Prostate gland (tissue), 2 donors: ENCODE measurements at regions not wholly inside any gene's neighbourhood (a gene's known extent, or its start where the extent isn't known, plus 50 kb on each side); places are given as distances from the start of the nearest gene placed in this dataset.

Experiments used
- DNase-seq: peaks from one replicate; pipeline ENCODE4 v3.0.0-alpha.2; 2019; ENCODE audit warnings: low spot score
- H3K27ac ChIP-seq, 2 donors: fragments of 200-600 bp; sonication (generic); 2 replicates each; pipeline ENCODE4 v1.5.1; 2017 to 2019
- H3K27me3 ChIP-seq: fragments of 200-600 bp; sonication (generic); replicated peaks from 2 replicates; pipeline ENCODE4 v1.5.1; 2019; ENCODE audit not compliant: insufficient read depth
- H3K36me3 ChIP-seq, 2 donors: fragments of 200-600 bp; sonication (generic); 1 replicate in 1 of 2; 2 replicates in 1 of 2; pipeline versions ENCODE4 v1.5.1 to v1.8.1; 2017 to 2019
- H3K4me1 ChIP-seq: fragments of 200-600 bp; sonication (generic); replicated peaks from 2 replicates; pipeline ENCODE4 v1.5.1; 2019
- H3K4me3 ChIP-seq, 2 donors: fragments of 200-600 bp; sonication (generic); 2 replicates each; pipeline ENCODE4 v1.5.1; 2017 to 2019
- H3K9me3 ChIP-seq: fragments of 200-600 bp; sonication (generic); 2 replicates; pipeline ENCODE4 v1.5.1; 2017
- CTCF ChIP-seq, 4 experiments: fragments of 200-600 bp in 2 of 4; fragments of 450-650 bp in 2 of 4; sonication (generic) in 2 of 4; IDR thresholded peaks; 1 replicate in 3 of 4; 2 replicates in 1 of 4; pipeline ENCODE4 v1.5.1; 2016 to 2019; ENCODE audit warnings: antibody characterized with exemption in 4 of 4, mild to moderate bottlenecking in 2 of 4, moderate library complexity in 2 of 4
- POLR2A ChIP-seq: fragments of 450-650 bp; IDR thresholded peaks from one replicate; pipeline ENCODE4 v1.6.1; 2016; ENCODE audit warnings: antibody characterized with exemption, mild to moderate bottlenecking
- POLR2AphosphoS5 ChIP-seq: sonication (generic); formaldehyde crosslinking; IDR thresholded peaks from one replicate; pipeline ENCODE4 v1.6.1; 2017; ENCODE audit warnings: antibody characterized with exemption
- WGBS: methylation state at CpG from one replicate; pipeline ENCODE4 v1.1.5; 2018; 5-methylcytosine and 5-hydroxymethylcytosine counted together
- intact Hi-C: fragments of 100-400 bp; cut with DNase I; formaldehyde crosslinking; loops from one replicate; pipeline ENCODE4 v1.14.2; 2022

GRCh38 chr14:95021588-95021987, 135.7 kb downstream of the DICER1 start:
- Histone ChIP-seq H3K27me3 (no peaks in the 10 kb centered on the region), H3K36me3 (no peaks in the 10 kb centered on the region), H3K9me3 (no peaks in the 10 kb centered on the region), H3K4me1 (no peaks in the 10 kb centered on the region), H3K27ac (no peak overlapping the region), H3K4me3 (no peak overlapping the region)
- intact Hi-C loops, result no loop called here
- DNase-seq, result no peak
- TF ChIP-seq CTCF (IDR thresholded peaks at IDR 0.05) (no peak), POLR2A (no peak), POLR2AphosphoS5 (no peak)
- WGBS, result 93% methylated on average over 2 of the region's 2 CpGs

- intact Hi-C loops, result no loop called here
- Histone ChIP-seq H3K4me1 (no peaks in the 10 kb centered on the region), H3K27me3 (no peaks in the 10 kb centered on the region), H3K36me3 (no peaks in the 10 kb centered on the region), H3K27ac (no peak overlapping the region), H3K4me3 (no peak overlapping the region), H3K9me3 (no peaks in the 10 kb centered on the region)
- DNase-seq, result no peak
- TF ChIP-seq POLR2AphosphoS5 (no peak), POLR2A (no peak), CTCF (IDR thresholded peaks at IDR 0.05) (no peak)
- WGBS, result 65% methylated on average over 4 of the region's 4 CpGs
Measured at GRCh38 chr14:95018821-95019220, 138.5 kb downstream of the DICER1 start.

GRCh38 chr14:95015046-95015445, 142.3 kb downstream of the DICER1 start:
- no peak overlapping the region for H3K4me3 ChIP-seq
- no peak overlapping the region for H3K27ac ChIP-seq
- no peaks in the 10 kb centered on the region for H3K36me3 ChIP-seq
- no peaks in the 10 kb centered on the region for H3K4me1 ChIP-seq
- 100% methylated on average over 1 of the region's 1 CpG for WGBS
- no peaks in the 10 kb centered on the region for H3K9me3 ChIP-seq
- no peak for DNase-seq
- intact Hi-C loops, result no loop called here
- H3K27me3 ChIP-seq, result no peaks in the 10 kb centered on the region
- TF ChIP-seq CTCF (IDR thresholded peaks at IDR 0.05) (no peak), POLR2AphosphoS5 (no peak), POLR2A (no peak)

GRCh38 chr14:95014036-95014435, 143.3 kb downstream of the DICER1 start:
- H3K9me3 ChIP-seq, result no peaks in the 10 kb centered on the region
- no peak for DNase-seq
- intact Hi-C loops, result no loop called here
- TF ChIP-seq POLR2AphosphoS5 (no peak), CTCF (IDR thresholded peaks at IDR 0.05) (no peak), POLR2A (no peak)
- no peaks in the 10 kb centered on the region for H3K4me1 ChIP-seq
- H3K4me3 ChIP-seq, result no peak overlapping the region
- H3K36me3 ChIP-seq, result no peaks in the 10 kb centered on the region
- no peaks in the 10 kb centered on the region for H3K27me3 ChIP-seq
- H3K27ac ChIP-seq, result no peak overlapping the region
- 95% methylated on average over 7 of the region's 7 CpGs for WGBS

GRCh38 chr14:95011445-95012006, 145.8 kb downstream of the DICER1 start:
- DNase-seq, result no peak
- TF ChIP-seq POLR2AphosphoS5, result no peak
- no peak for TF ChIP-seq CTCF (IDR thresholded peaks at IDR 0.05)
- TF ChIP-seq POLR2A, result no peak

More at GRCh38 chr14:95011445-95012006, 145.8 kb downstream of the DICER1 start:
- Histone ChIP-seq H3K27me3 (no peaks in the 10 kb centered on the region), H3K4me1 (no peaks in the 10 kb centered on the region), H3K4me3 (no peak overlapping the region), H3K27ac (no peak overlapping the region), H3K36me3 (no peaks in the 10 kb centered on the region), H3K9me3 (no peaks in the 10 kb centered on the region)
- WGBS, result 57% methylated on average over 16 of the region's 16 CpGs
- intact Hi-C loops, result no loop called here
